Upper lobe of left lung (tissue), 6 donors: ENCODE measurements at regions not wholly inside any gene's neighbourhood (a gene's known extent, or its start where the extent isn't known, plus 50 kb on each side); places are given as distances from the start of the nearest gene placed in this dataset.

ENCODE experiments used
- ATAC-seq, 2 donors: fragments of 200-7000 bp; cut with Tn5 transposase; one replicate each; pipeline ENCODE4 v1.9.1; 2022; ENCODE audit warnings: mild to moderate bottlenecking in 2 of 2, moderate library complexity in 2 of 2; ENCODE audit not compliant: low FRiP score in 2 of 2
- DNase-seq, 2 donors: peaks; one replicate each; pipeline ENCODE4 v3.0.0-alpha.2; 2019 to 2020
- H3K27ac ChIP-seq, 4 donors: fragments of 200-600 bp; sonication (generic); one replicate each; pipeline ENCODE4 v1.5.1; 2016 to 2019
- H3K27me3 ChIP-seq, 4 donors: fragments of 200-600 bp; sonication (generic); one replicate each; pipeline ENCODE4 v1.5.1; 2017 to 2019
- H3K36me3 ChIP-seq, 4 donors: fragments of 200-600 bp; sonication (generic); one replicate each; pipeline ENCODE4 v1.5.1; 2016 to 2019
- H3K4me1 ChIP-seq, 4 donors: fragments of 200-600 bp; sonication (generic); one replicate each; pipeline ENCODE4 v1.5.1; 2018 to 2019
- H3K4me3 ChIP-seq, 4 donors: fragments of 200-600 bp; sonication (generic); one replicate each; pipeline ENCODE4 v1.5.1; 2017 to 2019; ENCODE audit warnings: mild to moderate bottlenecking in 2 of 4, moderate library complexity in 1 of 4
- H3K9me3 ChIP-seq, 4 donors: fragments of 200-600 bp; sonication (generic); one replicate each; pipeline ENCODE4 v1.5.1; 2018 to 2019
- EP300 ChIP-seq, 4 donors: sonication (generic); formaldehyde crosslinking; IDR thresholded peaks; one replicate each; pipeline ENCODE4 v1.5.1; 2017; ENCODE audit warnings: antibody characterized with exemption in 4 of 4, control low read depth in 2 of 4
- POLR2A ChIP-seq, 4 donors: fragments of 450-650 bp; IDR thresholded peaks; one replicate each; pipeline ENCODE4 v1.5.1; 2016 to 2017; ENCODE audit warnings: antibody characterized with exemption in 4 of 4, mild to moderate bottlenecking in 2 of 4
- POLR2AphosphoS5 ChIP-seq, 2 donors: sonication (generic); formaldehyde crosslinking; IDR thresholded peaks; one replicate each; pipeline ENCODE4 v1.5.1; 2017; ENCODE audit warnings: antibody characterized with exemption in 2 of 2
- WGBS, 2 donors: methylation state at CpG; one replicate each; pipeline ENCODE4 v1.1.5; 2017 to 2018; 5-methylcytosine and 5-hydroxymethylcytosine counted together
- TF ChIP-seq, protein P1 (sequence below), 6 experiments: fragments of 450-650 bp in 4 of 6; fragments of 200-600 bp in 2 of 6; sonication (generic) in 2 of 6; IDR thresholded peaks; one replicate each; pipeline ENCODE4 v1.5.1; 2016 to 2019; ENCODE audit warnings: antibody characterized with exemption in 6 of 6
- donor health status: DM: no; HTN: no; CAD: no; lungs with moderate emphysema.
- donor health status: DM: no; HTN: yes; CAD: no; lungs with severe emphysema.

GRCh38 chr3:103437883-103438282 lies 1003.1 kb downstream of the ZPLD1 start:
- TF ChIP-seq, protein P1, sequence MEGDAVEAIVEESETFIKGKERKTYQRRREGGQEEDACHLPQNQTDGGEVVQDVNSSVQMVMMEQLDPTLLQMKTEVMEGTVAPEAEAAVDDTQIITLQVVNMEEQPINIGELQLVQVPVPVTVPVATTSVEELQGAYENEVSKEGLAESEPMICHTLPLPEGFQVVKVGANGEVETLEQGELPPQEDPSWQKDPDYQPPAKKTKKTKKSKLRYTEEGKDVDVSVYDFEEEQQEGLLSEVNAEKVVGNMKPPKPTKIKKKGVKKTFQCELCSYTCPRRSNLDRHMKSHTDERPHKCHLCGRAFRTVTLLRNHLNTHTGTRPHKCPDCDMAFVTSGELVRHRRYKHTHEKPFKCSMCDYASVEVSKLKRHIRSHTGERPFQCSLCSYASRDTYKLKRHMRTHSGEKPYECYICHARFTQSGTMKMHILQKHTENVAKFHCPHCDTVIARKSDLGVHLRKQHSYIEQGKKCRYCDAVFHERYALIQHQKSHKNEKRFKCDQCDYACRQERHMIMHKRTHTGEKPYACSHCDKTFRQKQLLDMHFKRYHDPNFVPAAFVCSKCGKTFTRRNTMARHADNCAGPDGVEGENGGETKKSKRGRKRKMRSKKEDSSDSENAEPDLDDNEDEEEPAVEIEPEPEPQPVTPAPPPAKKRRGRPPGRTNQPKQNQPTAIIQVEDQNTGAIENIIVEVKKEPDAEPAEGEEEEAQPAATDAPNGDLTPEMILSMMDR (IDR thresholded peaks at IDR 0.05), result no peak
- TF ChIP-seq POLR2AphosphoS5 (IDR thresholded peaks at IDR 0.05), result no peak
- TF ChIP-seq POLR2A (IDR thresholded peaks at IDR 0.05), result no peak
- TF ChIP-seq EP300 (IDR thresholded peaks at IDR 0.05), result no peak
- H3K4me1 ChIP-seq, result no peaks in the 10 kb centered on the region
- H3K36me3 ChIP-seq, result no peaks in the 10 kb centered on the region
- 82 to 88% methylated on average over 4 of the region's 4 CpGs for WGBS, 2 donors
- no peaks in the 10 kb centered on the region for H3K27me3 ChIP-seq
- H3K27ac ChIP-seq, result no peak overlapping the region
- H3K9me3 ChIP-seq, result peaks cover 0 to 4% (median 0%) of the 10 kb centered on the region in 4 donors
- ATAC-seq (no peak), DNase-seq (no peak)
- no peak overlapping the region for H3K4me3 ChIP-seq

- ATAC-seq (no peak), DNase-seq (no peak)
- no peaks in the 10 kb centered on the region for H3K4me1 ChIP-seq
- no peak overlapping the region for H3K4me3 ChIP-seq
- H3K9me3 ChIP-seq, result peaks cover 0 to 4% (median 0%) of the 10 kb centered on the region in 4 donors
- 45 to 48% methylated on average over 1 of the region's 1 CpG for WGBS, 2 donors
- H3K27ac ChIP-seq, result no peak overlapping the region
- no peaks in the 10 kb centered on the region for H3K27me3 ChIP-seq
- TF ChIP-seq, protein P1 (IDR thresholded peaks at IDR 0.05), result peak in 1 of 6 experiments; percentile 13
- no peak for TF ChIP-seq POLR2AphosphoS5 (IDR thresholded peaks at IDR 0.05)
- no peaks in the 10 kb centered on the region for H3K36me3 ChIP-seq
These were observed 1005.9 kb downstream of the ZPLD1 start for GRCh38 chr3:103440539-103441203.

DNA sequence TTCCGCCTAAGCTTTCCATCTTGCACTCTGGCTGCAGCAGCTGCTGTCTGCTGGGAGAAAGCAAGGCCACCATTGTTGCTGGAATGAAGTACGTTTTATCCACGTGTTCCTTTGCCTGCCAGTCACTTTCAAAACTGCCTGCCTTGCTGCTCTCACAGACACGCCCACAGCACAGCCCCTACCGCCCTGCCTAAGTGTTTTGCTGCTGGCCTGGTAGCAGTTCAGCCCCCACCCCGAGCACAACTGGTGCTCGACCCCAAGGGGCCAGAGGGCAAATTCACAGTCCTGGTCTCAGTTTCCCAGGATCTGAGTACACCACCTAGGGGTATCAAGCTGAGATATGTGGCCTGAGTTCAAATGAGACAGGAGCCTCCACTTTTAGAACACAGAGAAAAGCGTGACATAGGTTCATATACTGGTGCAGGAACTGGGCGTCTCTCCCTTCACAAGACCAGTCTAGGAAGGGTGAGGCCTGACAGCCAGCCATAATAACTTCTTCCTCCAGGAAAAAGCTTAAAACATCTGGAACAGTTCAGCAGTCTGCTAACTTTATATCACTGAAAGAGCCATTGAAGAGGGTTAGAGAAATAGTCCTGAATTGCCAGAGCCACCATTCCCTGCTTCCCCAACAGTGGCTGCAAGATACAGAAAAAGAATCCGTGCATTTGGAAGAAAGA lies 1012.3 kb downstream of the ZPLD1 start:
- TF ChIP-seq POLR2AphosphoS5 (IDR thresholded peaks at IDR 0.05) (no peak), EP300 (IDR thresholded peaks at IDR 0.05) (no peak), POLR2A (IDR thresholded peaks at IDR 0.05) (no peak)
- TF ChIP-seq, protein P1 (IDR thresholded peaks at IDR 0.05), result no peak
- WGBS, 2 donors, result 56 to 74% methylated on average over 10 of the region's 10 CpGs

DNA sequence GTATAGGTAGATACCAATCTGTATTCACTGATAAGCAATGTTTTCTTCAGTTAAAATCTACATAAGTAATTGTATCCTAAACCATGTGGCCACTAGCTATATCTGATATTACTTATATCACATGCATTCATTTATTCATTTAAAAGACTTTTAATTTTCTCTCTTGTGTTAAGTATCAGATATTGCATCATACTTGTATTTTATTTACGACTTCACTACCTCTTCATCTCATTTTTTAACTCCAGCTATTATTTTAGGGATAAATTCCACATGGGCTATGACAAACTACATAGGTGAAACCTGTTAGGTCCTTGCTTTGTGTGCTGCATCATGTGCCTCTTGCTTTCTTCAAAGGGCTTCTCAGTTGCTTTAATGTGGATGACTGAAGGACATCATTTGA lies 1018.3 kb downstream of the ZPLD1 start:
- WGBS, 2 donors, result 72 to 78% methylated on average over 1 of the region's 1 CpG

More for the DNA sequence above, 1012.3 kb downstream of the ZPLD1 start:
- peak in 1 of 2 donors; percentile 5 for DNase-seq
- Histone ChIP-seq H3K4me3 (no peak overlapping the region), H3K27ac (no peak overlapping the region), H3K4me1 (no peaks in the 10 kb centered on the region), H3K9me3 (no peaks in the 10 kb centered on the region), H3K27me3 (no peaks in the 10 kb centered on the region), H3K36me3 (no peaks in the 10 kb centered on the region)
- ATAC-seq, result peak; percentile 23 to 40

More for the DNA sequence above, 1018.3 kb downstream of the ZPLD1 start:
- Histone ChIP-seq H3K4me1 (no peaks in the 10 kb centered on the region), H3K36me3 (no peaks in the 10 kb centered on the region), H3K9me3 (no peaks in the 10 kb centered on the region), H3K27me3 (no peaks in the 10 kb centered on the region), H3K27ac (no peak overlapping the region), H3K4me3 (no peak overlapping the region)
- no peak for DNase-seq
- no peak for ATAC-seq
- TF ChIP-seq EP300 (IDR thresholded peaks at IDR 0.05) (no peak), POLR2A (IDR thresholded peaks at IDR 0.05) (no peak), POLR2AphosphoS5 (IDR thresholded peaks at IDR 0.05) (no peak)
- TF ChIP-seq, protein P1 (IDR thresholded peaks at IDR 0.05), result no peak
